ENCODE measurements at regions not wholly inside any gene's neighbourhood (a gene's known extent, or its start where the extent isn't known, plus 50 kb on each side); places are given as distances from the start of the nearest gene placed in this dataset.
"Not testable (repeated sequence)": the region's sequence is repeated elsewhere in the genome, so short reads cannot be mapped to it uniquely, and the experiment has no call there.

DNA sequence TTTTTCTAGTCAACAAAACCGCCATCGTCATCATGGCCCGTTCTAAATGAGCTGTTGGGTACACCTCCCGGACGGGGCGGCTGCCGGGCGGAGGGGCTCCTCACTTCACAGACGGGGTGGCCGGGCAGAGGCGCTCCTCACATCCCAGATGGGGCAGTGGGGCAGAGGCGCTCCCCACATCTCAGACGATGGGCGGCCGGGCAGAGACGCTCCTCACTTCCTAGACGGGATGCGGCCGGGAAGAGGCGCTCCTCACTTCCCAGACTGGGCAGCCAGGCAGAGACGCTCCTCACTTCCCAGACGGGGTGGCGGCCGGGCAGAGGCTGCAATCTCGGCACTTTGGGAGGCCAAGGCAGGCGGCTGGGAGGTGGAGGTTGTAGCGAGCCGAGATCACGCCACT lies 250.7 kb upstream of the CNTN5 start:
- DNase-seq, result not testable (repeated sequence)

DNA sequence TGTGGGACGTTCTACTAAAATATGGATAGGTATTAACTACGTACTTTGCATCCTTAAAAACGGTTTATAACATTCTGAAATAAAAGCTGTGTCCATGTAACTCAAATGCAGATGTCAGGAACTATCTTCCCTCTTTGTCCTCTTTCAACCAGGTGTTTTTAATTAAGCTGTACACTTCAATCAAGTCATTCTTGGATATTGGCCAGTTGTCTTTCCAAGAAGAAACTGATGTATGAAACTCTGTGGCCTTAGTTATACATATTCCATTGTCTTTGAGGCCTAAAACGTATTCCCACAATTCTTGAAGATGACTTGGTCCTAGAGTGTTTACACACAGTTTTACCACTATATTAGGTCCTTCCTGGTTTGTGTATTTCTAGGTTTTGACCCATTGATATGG lies 249.0 kb upstream of the CNTN5 start:
- no peak for DNase-seq

DNA sequence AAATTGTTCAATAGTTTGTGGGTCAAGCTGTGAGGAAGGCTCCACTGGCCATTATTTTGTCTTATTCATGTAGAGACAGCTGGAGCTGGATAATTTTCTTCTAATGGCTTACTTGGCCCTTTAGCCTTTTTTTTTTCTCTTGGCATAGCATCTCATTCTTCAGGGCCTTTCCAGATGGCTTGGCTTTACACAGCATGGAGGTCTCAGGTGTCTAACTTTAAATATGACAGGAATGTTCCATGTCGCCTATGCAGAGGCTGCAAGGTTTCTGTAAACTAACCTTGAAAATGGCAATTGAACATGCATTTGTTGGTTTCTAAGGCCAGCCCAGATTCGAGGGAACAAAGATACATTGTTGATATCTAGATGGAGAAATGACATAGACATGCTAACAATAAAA lies 247.9 kb upstream of the CNTN5 start:
- DNase-seq, result no peak

DNA sequence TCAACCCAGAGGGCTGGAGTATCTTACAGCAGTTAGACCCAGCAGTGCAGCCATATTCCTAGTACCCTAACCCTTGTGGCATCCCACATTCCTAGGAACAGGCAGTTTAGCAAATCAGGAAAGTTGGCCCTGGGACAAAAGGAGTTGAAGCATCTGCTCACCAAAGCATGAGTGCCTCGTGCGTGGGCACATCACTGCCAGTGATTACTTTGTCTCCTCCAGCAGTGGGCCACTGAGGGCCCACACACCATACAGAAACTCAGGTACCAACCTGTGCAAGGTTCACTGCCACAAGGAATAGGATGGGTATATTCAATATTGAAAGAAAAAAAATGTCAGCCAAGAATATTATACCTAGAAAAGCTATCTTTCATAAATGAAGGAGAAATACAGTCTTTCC lies 227.5 kb upstream of the CNTN5 start:
- no peak for DNase-seq

DNA sequence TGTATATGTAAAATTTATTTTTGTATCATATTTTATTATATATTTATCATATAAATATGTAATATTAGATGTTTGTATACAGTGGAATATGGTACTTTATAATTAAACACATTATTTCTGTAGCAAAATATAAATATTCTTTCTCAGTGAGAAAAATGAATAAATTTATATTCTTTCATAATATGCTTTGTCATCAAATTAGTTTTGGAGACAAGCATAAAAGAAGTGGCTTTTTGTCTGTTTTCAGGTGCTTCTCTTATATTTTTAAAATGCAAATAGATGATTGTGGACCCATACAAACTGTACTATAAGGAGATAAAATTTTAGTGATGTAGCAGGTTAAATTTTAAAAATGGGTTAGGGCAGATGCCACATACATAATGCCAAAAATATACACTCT lies 222.4 kb upstream of the CNTN5 start:
- DNase-seq, result no peak

DNA sequence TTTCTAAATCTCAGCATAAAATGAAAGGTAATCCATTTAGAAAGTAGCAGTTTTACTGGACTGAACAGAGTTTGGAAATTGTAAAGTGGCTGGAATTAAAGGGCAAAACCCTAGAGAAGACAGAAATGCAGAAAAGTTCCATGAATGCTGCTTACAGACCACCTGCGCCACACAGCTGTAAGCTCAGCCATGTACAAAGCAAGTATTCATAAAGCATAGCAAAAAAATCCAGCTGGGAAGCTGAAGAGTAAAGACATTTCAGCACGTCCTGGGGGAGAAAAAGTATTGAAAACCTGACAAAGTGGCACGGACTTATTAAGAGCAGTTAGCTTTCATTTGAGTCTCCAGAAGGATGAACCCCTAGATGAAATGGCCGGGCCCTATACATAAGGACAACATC lies 220.1 kb upstream of the CNTN5 start:
- DNase-seq, result no peak

DNA sequence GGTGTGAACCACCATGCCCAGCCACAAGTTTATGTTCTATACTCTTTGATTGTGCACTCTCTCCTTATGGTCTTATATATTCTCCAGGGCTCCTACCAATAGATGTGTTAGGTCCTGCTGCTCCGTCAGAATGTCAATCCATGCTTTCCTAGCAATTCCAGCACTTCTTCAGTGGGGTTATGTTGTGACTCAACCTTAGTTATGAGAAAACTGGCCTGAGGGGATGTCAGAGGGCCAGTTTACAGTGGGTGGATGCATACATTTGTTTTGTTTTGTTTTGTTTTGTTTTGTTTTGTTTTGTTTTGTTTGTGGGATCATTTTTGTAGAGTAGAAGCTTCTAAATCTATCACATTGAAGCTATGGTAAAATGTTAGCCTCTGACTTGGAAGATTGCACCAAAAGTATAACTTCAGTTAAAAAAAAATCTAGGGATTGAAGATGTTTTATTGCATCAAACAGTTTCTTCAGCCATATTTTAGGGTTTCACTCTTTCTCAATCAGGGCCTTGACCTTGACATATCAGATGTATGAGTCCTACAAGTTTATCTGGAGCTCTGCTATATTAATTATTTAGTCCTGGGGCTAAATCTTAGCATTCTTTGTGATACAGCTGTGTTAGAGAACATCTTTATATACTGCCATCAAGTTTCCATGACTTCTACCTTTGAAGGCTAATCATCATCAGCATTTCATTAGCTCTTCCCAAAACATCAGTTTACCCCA lies 191.6 kb upstream of the CNTN5 start:
- no peak for DNase-seq

DNA sequence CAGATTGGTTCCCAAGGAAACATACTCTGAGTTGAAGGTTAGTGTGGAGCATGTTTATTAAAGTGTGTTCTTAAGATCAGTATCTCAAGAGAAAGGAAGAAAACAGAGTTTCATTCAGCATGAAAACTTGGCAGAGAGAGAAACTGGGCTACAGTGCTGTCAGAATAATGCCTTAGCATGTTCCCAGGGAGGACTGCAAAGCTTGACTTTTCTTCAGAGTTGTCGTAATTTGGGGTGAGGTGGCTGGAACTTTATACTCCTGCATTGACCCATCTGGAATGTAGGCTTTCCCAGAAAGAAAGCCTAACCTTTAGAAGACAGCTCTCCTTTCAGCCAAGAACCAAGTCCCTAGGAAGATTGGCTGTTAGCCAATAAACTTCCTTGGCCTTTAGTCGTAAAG lies 190.8 kb upstream of the CNTN5 start:
- no peak for DNase-seq

DNA sequence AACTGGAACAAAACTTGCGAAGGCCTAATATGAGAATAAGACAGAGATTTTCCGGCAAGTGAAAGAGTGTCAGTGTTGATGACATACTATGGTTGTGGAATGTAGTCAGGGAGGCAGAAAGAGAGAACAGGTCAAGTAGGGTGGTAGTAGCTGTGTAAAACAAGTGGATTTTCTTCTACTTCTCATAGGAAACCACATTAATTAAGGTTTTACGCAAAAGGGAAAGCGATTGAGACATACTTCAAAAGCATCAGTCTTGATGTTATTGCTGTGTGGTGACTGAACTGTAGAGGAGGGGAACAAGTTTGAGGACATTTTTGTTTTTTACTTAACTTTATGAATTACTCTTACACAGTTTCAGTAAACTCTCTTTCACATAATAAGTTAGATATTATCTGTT lies 186.0 kb upstream of the CNTN5 start:
- DNase-seq, result no peak

DNA sequence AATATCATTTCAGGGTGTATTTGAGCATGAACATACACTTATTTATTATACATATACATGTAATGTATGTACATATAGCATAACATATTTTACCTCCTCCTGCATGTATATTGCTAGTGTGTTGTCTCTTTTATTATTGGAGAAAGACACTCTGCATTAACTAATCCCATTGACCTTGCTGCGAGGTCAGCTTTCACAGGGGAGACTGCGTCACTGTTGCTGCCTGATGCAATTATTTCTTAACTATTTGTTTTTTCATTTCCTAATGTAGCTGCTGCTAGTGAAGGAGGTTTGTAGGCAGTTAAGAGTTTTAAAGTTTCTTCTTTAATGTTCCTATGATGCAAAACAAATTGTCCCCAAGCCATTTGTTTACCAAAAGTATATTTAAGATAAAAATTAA lies 185.4 kb upstream of the CNTN5 start:
- no peak for DNase-seq

DNA sequence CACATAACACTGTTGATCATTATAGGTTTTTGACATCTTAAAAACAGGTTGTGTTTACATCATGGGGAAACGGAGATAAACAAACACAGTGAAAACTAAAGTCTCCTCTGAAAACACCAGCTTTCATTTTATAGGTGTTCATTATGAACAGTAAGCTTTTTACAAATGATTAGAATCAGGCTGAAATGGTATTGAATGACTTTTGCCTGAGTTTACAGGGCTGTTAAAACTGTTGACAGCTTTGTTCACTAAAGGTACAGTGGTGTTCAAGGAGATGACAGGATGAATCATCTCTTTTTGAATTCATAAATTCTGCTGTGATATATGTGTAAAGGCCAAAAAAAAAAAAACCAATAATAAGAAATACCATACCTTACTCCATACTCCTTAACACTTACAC lies 184.6 kb upstream of the CNTN5 start:
- DNase-seq, result no peak

DNA sequence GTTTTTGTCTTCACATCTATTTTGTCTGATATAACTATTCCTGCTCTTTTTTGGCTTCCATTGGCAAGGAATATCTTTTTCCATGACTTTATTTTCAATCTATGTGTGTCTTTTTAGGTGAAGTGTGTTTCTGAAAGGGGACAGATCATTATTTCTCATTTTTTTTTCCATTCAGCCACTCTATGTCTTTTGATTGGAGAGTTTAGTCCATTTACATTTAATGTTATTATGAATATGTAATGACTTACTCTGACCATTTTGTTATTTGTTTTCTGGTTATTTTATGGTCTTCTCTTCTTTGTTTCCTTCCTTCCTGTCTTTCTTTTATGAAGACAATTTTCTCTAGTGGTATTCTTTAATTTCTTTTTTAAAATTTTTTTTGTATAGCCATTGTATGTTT lies 178.6 kb upstream of the CNTN5 start:
- no peak for DNase-seq

DNA sequence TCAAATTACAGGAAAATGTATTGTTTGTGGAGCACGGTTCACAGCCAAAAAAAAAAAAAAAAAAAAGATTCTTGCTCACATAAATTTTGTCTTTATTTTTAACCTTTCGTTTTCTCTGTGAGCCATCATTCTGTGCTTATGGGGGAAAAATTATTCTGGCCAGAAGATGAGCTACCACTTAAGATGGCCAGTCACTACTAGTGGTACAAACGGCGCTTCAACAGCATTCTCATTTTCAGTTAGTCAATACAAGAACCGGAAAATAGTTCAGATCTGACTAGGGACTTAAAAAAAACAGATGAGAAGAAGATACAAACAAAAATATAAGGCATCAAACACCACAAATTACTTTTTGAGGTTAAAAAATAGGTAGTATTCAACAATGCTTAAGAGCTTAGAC lies 158.6 kb upstream of the CNTN5 start:
- no peak for DNase-seq

DNA sequence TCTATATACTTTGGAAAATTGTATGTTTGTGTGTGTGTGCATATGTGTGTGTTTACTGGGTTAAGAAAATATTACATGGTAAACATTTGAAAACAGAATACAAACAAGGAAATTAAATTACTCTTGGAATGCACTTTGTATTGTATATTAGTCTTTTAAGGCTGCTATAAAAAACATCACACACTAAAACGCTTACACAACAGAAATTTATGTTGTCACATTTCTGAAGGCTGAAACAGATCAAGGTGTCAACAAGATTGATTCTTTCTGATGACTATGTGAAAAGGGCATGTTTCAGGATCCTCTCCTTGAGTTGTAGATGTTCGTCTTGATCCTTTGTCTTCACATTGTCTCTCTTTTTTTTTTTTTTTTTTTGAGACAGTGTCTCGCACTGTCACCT lies 149.1 kb upstream of the CNTN5 start:
- no peak for DNase-seq

DNA sequence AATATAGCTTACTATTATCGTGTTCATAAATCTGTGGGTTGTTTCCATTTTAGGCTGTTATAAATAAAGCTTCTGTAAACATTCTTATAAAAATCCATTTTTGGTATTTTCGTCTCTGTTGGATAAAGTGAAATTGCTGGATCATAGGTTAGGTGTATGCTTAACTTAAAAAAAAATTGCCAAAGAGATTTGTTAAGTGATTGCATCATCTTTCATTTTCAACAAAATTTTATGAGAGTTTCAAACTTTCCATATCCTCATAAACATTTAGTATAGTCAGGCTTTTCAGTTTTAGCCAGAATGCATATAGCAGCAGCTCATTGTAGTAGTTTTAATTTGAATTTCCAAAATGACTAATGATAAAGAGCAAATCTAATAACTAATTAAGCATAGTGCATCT lies 146.7 kb upstream of the CNTN5 start:
- DNase-seq, result no peak

DNA sequence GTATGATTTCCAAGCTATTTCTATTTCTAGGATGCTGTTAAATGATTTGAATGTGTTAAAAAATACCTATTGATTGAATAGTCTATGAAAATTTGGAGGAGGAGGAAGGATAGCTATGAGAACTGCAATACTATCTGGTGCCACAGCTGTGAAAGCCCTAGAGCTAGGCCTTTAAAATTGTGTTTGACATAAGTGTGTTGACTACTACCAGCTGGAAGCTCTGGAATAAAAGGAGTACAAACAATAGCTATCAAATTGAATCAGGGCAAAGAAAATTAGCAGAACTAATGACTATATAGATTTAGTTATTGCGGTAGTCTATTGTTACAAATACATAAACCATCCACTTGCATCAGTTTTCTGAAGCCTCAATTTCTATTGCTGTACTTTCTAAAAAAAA lies 124.8 kb upstream of the CNTN5 start:
- no peak for DNase-seq

DNA sequence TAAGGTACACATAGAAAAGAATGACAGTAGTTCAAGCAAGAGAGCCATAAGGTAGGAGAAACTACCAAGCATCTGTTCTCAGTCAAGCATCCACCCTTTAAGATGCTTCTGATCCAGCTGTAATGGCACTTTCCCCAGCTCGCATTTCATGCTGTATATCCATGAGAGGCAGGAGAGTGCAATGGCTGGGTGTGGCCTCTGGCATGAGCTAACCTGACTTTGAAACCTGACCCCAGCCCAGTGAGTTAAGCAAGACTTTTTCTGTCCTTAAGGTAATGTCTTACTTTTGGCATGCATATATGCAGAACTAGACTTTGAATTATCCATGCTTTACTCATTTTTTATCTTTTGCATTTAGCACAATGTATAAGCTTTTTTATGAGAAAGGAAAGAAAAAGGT lies 79.8 kb upstream of the CNTN5 start:
- no peak for DNase-seq

DNA sequence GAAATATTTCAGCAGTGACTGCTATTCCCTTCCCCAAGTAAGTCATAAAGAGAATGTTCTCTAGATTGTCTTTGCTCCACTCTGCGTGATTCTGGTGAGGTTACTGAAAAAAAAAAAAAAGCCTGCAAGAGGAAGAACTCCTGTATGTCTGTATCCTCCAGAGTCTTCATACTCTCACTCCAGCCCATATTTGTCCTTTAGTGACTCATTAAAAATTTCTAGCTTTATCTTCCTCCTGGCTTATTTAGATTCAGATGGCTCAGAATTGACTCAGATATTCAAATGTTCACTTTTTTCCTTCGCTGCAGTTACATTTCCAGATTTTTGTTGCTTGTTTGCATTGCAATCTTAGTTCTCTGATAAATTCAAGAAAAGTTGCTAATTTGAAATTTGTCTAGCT lies 76.3 kb upstream of the CNTN5 start:
- DNase-seq, result no peak

DNA sequence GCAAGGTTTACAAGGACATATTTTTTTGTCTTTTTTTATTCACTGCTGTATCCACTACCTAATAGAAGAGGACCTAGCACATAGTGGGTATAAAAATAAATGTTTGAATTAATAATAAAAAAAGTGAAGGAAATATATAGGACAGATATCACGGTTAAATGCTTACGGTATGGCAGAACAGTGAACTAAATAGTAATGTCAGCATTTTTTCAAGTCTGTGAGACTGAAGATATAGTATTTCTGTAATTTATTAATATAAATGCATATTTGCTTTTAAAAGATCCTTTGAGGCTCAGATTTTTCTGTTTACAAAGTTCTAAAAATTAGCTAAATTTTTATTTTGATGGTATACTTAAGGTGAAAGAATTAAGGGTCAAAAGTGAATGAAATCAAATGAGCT lies 68.6 kb upstream of the CNTN5 start:
- DNase-seq, result no peak

DNA sequence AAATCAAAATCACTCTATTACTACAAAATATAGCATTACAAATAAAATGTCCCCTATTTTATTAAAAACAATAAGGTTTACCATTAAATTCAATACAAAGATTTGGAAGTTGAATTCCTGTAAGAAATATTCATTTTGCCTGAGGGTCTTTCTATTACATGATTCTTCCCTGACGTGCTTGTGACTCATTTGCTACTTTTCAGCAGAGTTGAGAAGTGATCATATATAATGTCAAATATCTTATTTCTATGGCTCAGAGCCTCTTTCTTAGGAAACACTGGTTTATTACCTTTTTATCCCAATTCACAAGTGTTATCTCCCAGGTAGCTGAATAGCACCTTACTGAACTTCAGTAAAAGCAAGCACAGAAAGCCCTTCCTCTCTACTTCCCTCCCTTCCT lies 65.2 kb upstream of the CNTN5 start:
- no peak for DNase-seq

DNA sequence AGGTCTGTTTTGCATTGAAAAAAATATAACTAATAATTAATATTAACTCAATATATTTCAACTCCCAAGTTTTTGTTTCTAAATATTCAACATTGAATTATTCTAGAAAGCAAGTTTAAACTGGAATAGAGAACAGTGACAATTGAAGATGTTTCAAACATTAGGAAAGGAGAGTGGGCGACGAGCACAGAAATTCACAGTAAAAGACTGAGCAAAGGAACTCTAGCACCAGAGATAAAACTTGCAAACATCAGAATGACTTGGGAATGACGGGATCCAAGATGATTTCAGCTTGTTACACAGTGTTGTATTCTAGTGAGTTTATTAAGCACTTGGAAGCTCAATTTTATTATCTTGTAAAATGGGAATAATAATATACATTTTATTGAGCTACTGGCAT lies 56.6 kb upstream of the CNTN5 start:
- no peak for DNase-seq

DNA sequence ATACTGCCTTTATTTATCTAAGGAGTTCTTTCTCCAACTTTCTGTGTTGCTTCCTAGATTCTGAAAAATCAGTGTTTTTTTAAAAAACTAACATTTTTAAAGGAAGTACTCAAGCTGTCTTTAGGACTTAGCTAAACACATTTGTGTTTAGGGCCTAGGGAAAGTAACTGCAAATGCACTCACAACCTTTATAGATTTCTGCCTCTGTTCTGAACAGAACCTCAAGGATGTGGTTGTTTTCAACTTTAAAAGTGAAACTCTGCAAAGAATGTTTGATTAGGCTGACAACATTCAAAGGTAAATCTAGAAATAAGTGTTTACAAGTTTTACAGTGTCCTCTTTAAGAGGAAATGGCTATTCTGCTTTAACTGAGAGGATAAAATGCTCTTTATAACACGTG lies 55.4 kb upstream of the CNTN5 start:
- no peak for DNase-seq

DNA sequence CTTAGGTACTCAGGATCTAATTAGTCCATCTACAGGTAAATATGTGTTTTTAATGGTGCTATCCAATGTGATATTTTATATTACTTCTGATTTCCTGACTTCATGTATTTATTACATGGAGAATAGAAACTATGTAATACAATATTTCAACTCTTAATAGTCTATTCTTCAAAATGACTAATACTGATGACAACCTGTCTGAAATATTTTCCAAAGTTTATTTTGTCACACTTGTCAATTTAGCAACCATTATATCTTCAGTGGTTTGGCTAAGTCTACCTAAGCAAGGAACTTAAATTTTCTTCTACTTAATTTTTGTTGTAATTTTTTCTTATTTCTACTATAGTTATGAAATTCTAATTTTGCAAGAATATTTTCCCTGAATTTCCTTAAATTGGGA lies 55.0 kb upstream of the CNTN5 start:
- no peak for DNase-seq

DNA sequence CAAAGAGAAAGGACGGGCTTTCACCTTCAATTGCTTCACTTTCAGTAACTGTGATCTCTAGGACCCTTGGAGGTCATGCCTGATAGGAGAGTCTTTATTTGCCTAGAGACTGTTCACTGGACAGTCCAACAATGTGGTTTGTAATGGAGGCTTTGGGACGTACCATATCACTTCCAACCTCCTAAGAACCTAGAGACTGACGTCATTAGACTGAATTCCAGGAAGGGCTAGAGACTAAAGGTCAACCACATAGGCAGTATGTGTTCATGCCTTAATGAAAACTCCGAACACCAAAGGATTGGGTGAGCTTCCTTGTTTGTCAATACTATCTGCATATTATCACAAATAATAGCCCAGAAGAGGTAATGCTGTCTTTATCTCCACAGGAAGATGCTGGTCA lies 53.7 kb upstream of the CNTN5 start:
- DNase-seq, result no peak

All from hippocampal formation (tissue), 2 donors.